GM23338 (cell line): ENCODE measurements at regions not wholly inside any gene's neighbourhood (a gene's known extent, or its start where the extent isn't known, plus 50 kb on each side); places are given as distances from the start of the nearest gene placed in this dataset.

Source experiments
- CREB1 ChIP-seq: fragments of 250-450 bp; sonication (Bioruptor Pico); IDR thresholded peaks from 2 replicates; pipeline ENCODE4 v1.5.0; 2020; ENCODE audit warnings: low read depth, mild to moderate bottlenecking, moderate library complexity
- CTCF ChIP-seq, 2 experiments: fragments of 200-600 bp in 1 of 2; sonication (generic) in 1 of 2; conservative IDR thresholded peaks; 2 replicates each; pipeline versions ENCODE4 v1.5.1 to v1.6.1; 2016 to 2017; ENCODE audit warnings: antibody characterized with exemption in 2 of 2, low read depth in 2 of 2, mild to moderate bottlenecking in 2 of 2, moderate library complexity in 1 of 2
- EZH2 ChIP-seq: fragments of 200-600 bp; sonication (generic); IDR thresholded peaks from one replicate; pipeline ENCODE4 v1.8.0; 2017; ENCODE audit warnings: antibody characterized with exemption, mild to moderate bottlenecking, low read depth; ENCODE audit not compliant: unreplicated experiment
- REST ChIP-seq: IDR thresholded peaks from one replicate; pipeline ENCODE4 v1.6.1; 2018; ENCODE audit warnings: antibody characterized with exemption; ENCODE audit not compliant: unreplicated experiment

- TF ChIP-seq CTCF (conservative IDR thresholded peaks at IDR 0.05; ENCODE audit: low read depth in 2 of 2): no peak
- no peak for TF ChIP-seq CREB1
- no peak for TF ChIP-seq EZH2
- TF ChIP-seq REST: no peak
Measured at GRCh38 chr3:164060923-164061322, 1017.4 kb downstream of the SI start.
